ENCODE measurements at regions not wholly inside any gene's neighbourhood (a gene's known extent, or its start where the extent isn't known, plus 50 kb on each side); places are given as distances from the start of the nearest gene placed in this dataset.

DNA sequence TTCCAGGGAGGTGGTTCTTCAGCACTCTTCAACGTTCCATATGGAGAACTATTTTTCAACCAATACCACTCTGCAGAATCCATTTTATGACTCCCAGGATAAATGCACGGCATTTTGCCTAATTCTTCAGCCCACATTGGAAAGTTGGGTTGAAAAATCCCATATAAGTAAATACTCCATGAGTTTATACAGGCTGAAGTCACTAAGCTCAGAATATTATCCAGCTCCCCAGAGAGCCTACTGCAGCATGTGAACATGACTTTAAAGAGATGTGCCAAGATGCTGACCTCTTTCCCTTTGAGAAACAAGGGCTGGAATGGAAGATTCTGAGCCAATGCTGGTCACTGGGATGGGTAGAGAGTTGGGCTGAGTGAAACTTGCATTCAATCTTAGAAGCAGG lies 111.9 kb upstream of the SLIT3 start:
- Histone ChIP-seq H3K4me1 (ENCODE audit: control insufficient read depth in 2 of 2, insufficient read depth in 2 of 2, low read length in 2 of 2) (no peaks in the 10 kb centered on the region), H3K9me3 (ENCODE audit: control extremely low read depth in 1 of 3, control insufficient read depth in 2 of 3, insufficient read depth in 1 of 3, low read length in 2 of 3) (no peaks in the 10 kb centered on the region), H3K27ac (ENCODE audit: low read length in 2 of 2) (no peak overlapping the region), H3K9ac (ENCODE audit: low read length) (no peak overlapping the region), H3K36me3 (replicated peaks in 1 of 2; ENCODE audit: control extremely low read depth in 1 of 2, control insufficient read depth in 1 of 2, extremely low read depth in 1 of 2, insufficient read depth in 2 of 2, low read length in 1 of 2) (no peaks in the 10 kb centered on the region), H3K27me3 (replicated peaks in 1 of 4; ENCODE audit: control extremely low read depth in 1 of 4, control insufficient read depth in 3 of 4, insufficient read depth in 4 of 4, low read length in 3 of 4) (no peaks in the 10 kb centered on the region), H3K79me2 (ENCODE audit: control insufficient read depth, insufficient read depth, low read length) (no peaks in the 10 kb centered on the region), H2AFZ (ENCODE audit: insufficient read depth, low read depth, low read length, poor library complexity, severe bottlenecking) (no peak overlapping the region), H3K4me2 (replicated peaks; ENCODE audit: low read depth, low read length, poor library complexity, severe bottlenecking) (no peak overlapping the region), H3K4me3 (ENCODE audit: control extremely low read depth in 1 of 5, extremely low read depth in 1 of 5, insufficient read depth in 1 of 5, low read depth in 2 of 5, low read length in 4 of 5) (no peak overlapping the region), H4K20me1 (ENCODE audit: control insufficient read depth, insufficient read depth, low read length, poor library complexity, severe bottlenecking) (no peaks in the 10 kb centered on the region)
- peaks cover 8% of the 10 kb centered on the region for H3K4me1 Mint-ChIP-seq
- ChIA-PET POLR2A (no interaction called here), CTCF (no interaction called here)
- intact Hi-C loops (cut with micrococcal nuclease): no loop called here
- no peak for ATAC-seq (ENCODE audit: low read depth)
- H3K27me3 Mint-ChIP-seq: peaks cover 18% of the 10 kb centered on the region
- TF ChIP-seq EZH2 (IDR thresholded peaks at IDR 0.05; ENCODE audit: borderline replicate concordance, insufficient read depth, low read depth, low read length, poor library complexity, severe bottlenecking): no peak
- TF ChIP-seq, protein P1, sequence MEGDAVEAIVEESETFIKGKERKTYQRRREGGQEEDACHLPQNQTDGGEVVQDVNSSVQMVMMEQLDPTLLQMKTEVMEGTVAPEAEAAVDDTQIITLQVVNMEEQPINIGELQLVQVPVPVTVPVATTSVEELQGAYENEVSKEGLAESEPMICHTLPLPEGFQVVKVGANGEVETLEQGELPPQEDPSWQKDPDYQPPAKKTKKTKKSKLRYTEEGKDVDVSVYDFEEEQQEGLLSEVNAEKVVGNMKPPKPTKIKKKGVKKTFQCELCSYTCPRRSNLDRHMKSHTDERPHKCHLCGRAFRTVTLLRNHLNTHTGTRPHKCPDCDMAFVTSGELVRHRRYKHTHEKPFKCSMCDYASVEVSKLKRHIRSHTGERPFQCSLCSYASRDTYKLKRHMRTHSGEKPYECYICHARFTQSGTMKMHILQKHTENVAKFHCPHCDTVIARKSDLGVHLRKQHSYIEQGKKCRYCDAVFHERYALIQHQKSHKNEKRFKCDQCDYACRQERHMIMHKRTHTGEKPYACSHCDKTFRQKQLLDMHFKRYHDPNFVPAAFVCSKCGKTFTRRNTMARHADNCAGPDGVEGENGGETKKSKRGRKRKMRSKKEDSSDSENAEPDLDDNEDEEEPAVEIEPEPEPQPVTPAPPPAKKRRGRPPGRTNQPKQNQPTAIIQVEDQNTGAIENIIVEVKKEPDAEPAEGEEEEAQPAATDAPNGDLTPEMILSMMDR (IDR thresholded peaks at IDR 0.05): no peak
- H3K4me3 Mint-ChIP-seq: no peak overlapping the region
- WGBS (ENCODE audit: insufficient coverage): no CpG with 5 or more reads among the region's 2 CpGs
- H3K27ac Mint-ChIP-seq: no peak overlapping the region
- DNase-seq: no peak
- H3K9me3 Mint-ChIP-seq (ENCODE audit: insufficient read depth): no peaks in the 10 kb centered on the region

DNA sequence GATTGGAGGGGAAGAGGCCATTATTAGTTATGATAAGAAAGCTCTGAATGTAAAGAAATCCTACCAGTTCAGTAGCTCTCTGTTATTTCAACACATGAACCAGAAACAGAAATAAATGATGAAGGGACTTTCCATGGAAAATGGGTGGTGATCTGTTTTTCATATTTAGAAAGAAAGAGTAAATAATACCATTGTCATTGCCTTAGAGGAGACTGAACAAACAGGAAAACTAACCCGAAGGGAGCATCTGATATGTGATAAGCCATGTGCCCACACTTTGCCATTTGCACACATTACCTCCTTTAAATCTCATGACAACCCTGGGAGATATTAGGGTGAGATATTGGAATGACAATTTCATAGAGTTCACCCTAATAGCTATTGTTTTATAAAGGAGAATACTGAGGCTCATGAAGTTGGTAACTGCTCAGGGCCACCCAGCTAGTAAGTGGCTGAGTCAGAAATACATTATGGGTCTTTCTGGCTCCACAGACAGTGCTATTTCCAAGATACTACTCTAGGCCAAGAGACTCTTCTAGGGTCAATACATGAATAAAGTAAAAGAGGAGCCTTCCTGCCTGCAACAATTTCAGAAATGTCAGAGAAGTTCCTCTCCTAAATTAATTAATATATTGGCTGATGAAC lies 111.0 kb upstream of the SLIT3 start:
- no peaks in the 10 kb centered on the region for H3K79me2 ChIP-seq (ENCODE audit: control insufficient read depth, insufficient read depth, low read length)
- no peaks in the 10 kb centered on the region for H4K20me1 ChIP-seq (ENCODE audit: control insufficient read depth, insufficient read depth, low read length, poor library complexity, severe bottlenecking)
- Mint-ChIP-seq H3K9me3 (ENCODE audit: insufficient read depth) (no peaks in the 10 kb centered on the region), H3K27me3 (peaks cover 16% of the 10 kb centered on the region), H3K27ac (no peak overlapping the region), H3K4me1 (peaks cover 5% of the 10 kb centered on the region), H3K4me3 (no peak overlapping the region)
- H3K36me3 ChIP-seq (replicated peaks in 1 of 2; ENCODE audit: control extremely low read depth in 1 of 2, control insufficient read depth in 1 of 2, extremely low read depth in 1 of 2, insufficient read depth in 2 of 2, low read length in 1 of 2): no peaks in the 10 kb centered on the region
- CTCF ChIA-PET: no interaction called here
- no peak overlapping the region for H3K9ac ChIP-seq (ENCODE audit: low read length)
- no peak overlapping the region for H3K4me3 ChIP-seq (ENCODE audit: control extremely low read depth in 1 of 5, extremely low read depth in 1 of 5, insufficient read depth in 1 of 5, low read depth in 2 of 5, low read length in 4 of 5)
- DNase-seq (no peak), ATAC-seq (ENCODE audit: low read depth) (no peak)
- H3K4me2 ChIP-seq (replicated peaks; ENCODE audit: low read depth, low read length, poor library complexity, severe bottlenecking): no peak overlapping the region
- H3K27ac ChIP-seq (ENCODE audit: low read length in 2 of 2): no peak overlapping the region
- H3K9me3 ChIP-seq (ENCODE audit: control extremely low read depth in 1 of 3, control insufficient read depth in 2 of 3, insufficient read depth in 1 of 3, low read length in 2 of 3): no peaks in the 10 kb centered on the region
- no peak for TF ChIP-seq EZH2 (IDR thresholded peaks at IDR 0.05; ENCODE audit: borderline replicate concordance, insufficient read depth, low read depth, low read length, poor library complexity, severe bottlenecking)
- TF ChIP-seq, protein P1 (IDR thresholded peaks at IDR 0.05): no peak
- intact Hi-C loops (cut with micrococcal nuclease): no loop called here
- H2AFZ ChIP-seq (ENCODE audit: insufficient read depth, low read depth, low read length, poor library complexity, severe bottlenecking): no peak overlapping the region
- no peaks in the 10 kb centered on the region for H3K4me1 ChIP-seq (ENCODE audit: control insufficient read depth in 2 of 2, insufficient read depth in 2 of 2, low read length in 2 of 2)
- POLR2A ChIA-PET: no interaction called here
- H3K27me3 ChIP-seq (replicated peaks in 1 of 4; ENCODE audit: control extremely low read depth in 1 of 4, control insufficient read depth in 3 of 4, insufficient read depth in 4 of 4, low read length in 3 of 4): no peaks in the 10 kb centered on the region
- WGBS (ENCODE audit: insufficient coverage): no CpG with 5 or more reads among the region's 1 CpG

Data from B cell (primary cell).